GM19025 (cell line): ENCODE measurements at regions not wholly inside any gene's neighbourhood (a gene's known extent, or its start where the extent isn't known, plus 50 kb on each side); places are given as distances from the start of the nearest gene placed in this dataset.

Experiments used
- ATAC-seq: cut with Tn5 transposase; IDR thresholded peaks from one replicate; pipeline ENCODE4 v1.9.1; 2021; ENCODE audit warnings: mild to moderate bottlenecking, low read depth, moderate library complexity; ENCODE audit not compliant: unreplicated experiment

- ATAC-seq: no peak
These were observed 71.7 kb upstream of the SIM2 start for GRCh38 chr21:36627242-36627641.

GRCh38 chr21:36628106-36628505 is 70.8 kb upstream of the SIM2 start:
- ATAC-seq: no peak

DNA sequence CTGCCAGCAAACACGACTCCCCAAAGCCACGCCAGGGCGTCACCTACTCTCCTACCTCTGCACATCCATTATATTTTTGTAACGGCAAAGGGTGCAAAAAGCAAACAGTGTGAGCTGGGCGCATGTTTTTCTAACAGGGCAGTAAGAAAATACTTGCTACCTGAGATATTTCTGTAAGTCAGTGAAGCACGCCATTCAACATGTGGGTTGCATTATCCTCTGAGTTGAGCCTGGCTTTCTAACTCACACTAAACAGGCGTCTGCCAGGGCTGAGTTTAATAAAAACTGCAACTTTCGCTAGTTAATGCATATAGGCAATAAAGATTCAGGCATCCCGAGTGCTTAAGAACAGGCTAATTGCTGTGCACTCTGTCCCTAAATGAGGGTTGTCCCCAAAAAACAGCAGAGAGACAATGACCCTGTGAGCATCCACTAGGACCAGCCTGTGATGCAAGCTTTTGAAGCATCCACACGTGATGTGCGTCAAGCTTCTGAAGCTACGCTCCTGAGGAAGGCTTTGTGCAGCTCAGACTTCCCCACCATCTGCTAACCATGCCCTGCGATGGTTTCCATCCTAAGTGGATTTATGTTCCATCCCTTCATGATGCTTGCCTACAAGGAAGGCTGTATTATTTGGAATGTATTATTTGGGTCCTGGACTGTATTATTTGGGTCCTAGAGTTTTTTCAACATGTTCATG is 70.0 kb upstream of the SIM2 start:
- ATAC-seq: no peak

DNA sequence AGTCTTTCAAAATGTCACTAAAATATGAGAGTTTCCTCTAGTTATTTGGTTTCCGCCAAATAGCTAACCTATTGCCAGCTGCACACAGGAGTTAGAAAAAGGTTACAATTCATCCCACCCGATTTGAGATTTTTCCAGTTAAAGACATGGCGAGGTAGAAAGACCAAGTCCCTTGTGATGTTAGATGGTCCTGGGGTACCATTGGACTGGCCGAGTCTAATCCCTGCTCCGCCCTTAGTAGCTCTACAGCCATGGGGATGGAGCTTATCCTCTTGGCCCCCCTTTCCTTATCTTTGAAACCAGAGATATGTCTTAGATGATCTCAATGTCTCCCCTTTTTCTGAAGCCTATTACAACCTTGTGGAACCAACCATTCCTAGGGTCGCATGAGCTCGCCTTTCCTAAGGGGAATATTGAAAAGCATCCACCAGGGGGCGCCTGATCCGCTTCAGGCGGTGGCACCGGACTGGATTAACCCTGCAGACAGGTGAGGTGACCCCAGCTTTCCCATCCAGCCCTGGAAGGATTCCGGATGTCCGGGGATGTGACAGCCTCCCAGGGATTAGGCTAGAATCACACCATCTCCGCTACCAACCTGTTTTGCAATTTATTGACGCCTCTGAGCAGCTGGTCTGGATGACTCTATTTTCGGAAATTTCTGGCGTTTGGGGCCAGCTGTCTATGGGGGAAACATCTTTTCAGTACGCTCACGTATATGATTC is 68.3 kb upstream of the SIM2 start:
- ATAC-seq: no peak

GRCh38 chr21:36636016-36636415 is 62.9 kb upstream of the SIM2 start:
- no peak for ATAC-seq

DNA sequence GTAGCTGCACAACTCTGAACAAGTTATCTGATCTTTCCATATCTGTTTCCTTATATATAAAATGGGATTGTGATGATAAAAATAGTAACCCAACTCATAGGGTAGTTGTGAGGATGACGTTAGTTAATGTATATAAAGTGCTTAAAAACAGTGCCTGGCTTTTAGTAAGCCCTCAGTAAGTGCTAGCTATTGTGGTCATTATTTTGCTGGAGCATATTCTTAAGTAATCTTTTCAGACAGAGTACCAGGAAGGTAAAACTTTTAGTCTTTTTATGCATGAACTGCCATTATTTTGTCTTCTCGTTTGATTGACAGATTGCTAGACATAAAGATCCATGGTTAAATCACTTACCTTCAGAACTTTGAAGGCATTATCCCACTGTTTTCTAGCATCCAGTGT is 62.5 kb upstream of the SIM2 start:
- ATAC-seq: no peak

DNA sequence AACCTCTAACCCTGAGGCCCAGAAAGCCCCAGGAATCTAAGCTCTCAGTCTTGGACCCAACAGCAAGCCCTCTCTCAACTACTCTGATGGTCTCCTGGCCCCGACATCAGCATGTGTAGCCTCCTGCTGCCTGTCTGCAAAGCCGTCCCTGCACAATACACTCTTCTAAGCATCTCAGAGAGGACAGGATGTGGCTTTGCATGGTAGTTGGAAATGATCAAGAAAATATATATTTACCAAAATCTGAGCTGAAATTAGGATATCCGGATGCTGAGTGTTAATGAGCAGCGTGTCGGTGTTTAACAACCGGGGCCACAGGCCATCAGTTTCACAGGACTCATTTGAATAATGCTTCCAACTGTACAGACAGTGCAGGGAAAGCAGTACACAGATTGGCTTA is 59.1 kb upstream of the SIM2 start:
- no peak for ATAC-seq

GRCh38 chr21:36640174-36640720 is 58.7 kb upstream of the SIM2 start:
- ATAC-seq: no peak

GRCh38 chr21:36640721-36641244 is 58.1 kb upstream of the SIM2 start:
- no peak for ATAC-seq

DNA sequence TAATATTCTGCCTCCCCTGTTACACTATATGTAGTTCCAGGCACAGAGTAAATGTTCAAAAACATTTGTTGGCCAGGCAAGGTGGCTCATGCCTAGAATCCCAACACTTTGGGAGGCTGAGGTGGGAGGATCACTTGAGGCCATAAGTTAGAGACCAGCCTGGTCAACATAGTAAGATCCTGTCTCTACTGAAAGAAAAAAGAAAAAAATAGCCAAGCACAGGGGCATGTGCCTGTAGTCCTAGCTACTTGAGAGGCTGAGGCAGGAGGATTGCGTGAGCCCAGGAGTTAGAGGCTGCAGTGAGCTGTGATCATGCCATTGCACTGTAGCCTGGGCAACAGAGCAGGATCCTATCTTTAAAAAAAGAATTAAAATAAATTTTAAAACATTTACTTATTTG is 57.6 kb upstream of the SIM2 start:
- ATAC-seq: no peak

- no peak for ATAC-seq
These were observed 57.0 kb upstream of the SIM2 start for GRCh38 chr21:36641886-36642285.

- ATAC-seq: no peak
These were observed 56.1 kb upstream of the SIM2 start for GRCh38 chr21:36642777-36643176.

- no peak for ATAC-seq
These were observed 55.3 kb upstream of the SIM2 start for GRCh38 chr21:36643374-36644250.

GRCh38 chr21:36646011-36646410 is 52.9 kb upstream of the SIM2 start:
- ATAC-seq: no peak

- ATAC-seq: no peak
These were observed 52.3 kb upstream of the SIM2 start for GRCh38 chr21:36646645-36647044.

DNA sequence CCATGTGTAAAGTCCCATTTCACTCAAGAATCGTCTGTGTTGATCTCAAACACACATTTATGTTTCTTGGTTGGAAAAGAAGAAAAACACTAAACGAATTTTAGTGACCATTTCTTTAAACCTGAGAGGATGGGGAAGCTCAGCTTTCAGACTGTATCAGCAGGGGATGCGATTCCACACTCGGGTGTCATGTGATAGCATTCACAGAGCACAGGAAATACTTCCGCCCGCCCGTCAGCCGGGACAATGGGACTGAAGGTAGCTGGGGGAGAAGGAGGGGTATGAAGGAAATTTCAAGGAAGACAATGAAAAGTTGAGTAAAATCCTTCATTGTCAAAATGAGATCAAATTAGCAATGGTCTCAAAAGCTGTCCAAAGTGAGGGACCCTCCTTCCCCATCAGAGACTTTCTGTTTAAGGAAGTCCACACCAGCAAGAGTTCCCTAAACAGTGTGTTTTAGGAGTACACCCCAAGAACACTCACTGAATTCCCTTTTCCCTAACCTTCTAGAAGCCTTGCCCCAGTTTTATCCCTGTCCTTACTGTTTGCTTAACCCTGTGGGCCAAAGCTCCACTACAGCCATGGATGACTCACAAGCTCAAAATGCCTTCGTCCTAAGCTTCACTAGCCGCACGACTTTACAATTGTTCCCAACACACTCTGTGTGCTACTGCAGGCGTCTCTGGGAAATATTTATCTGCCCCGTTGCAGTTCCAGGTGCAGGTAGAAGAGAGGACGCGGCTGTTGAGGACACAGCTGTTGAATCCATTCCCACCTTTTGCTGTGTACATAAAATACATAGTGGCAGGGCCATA is 51.4 kb upstream of the SIM2 start:
- ATAC-seq: no peak
